ENCODE measurements at regions not wholly inside any gene's neighbourhood (a gene's known extent, or its start where the extent isn't known, plus 50 kb on each side); places are given as distances from the start of the nearest gene placed in this dataset.

DNA sequence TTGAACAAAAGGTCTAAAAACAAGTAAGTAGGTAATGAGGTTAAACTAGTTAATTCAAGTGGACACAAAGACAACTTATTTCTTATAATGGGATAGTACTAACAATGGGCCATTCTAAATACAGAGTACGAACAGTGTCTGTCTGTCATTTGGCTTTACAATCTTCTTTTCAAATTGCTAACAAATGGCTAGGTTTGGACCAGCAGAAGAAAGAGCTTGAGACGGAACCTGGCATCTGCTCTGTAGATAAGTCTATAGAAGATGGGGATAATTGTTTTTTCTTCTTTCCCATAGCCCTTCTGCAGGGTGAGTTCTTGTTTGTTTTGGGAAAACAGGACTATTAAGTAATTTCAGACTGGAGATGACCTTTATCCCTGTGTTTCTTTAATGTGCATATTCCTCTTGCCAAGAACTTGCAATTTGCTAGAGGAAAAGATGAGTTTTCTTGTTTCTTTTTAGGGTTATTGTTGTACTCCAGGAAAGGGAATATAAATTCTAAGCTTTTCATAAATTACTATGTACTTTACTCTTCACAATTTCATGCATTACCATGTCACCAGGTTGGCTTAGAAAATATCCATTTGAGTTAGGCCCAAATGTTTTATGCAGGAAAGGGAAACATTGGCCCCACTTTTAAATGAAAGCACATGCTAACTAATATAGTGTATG is 500.5 kb upstream of the SYT4 start:
- no peak for ATAC-seq
- Mint-ChIP-seq H3K4me3 (no peak overlapping the region), H3K27ac (no peak overlapping the region), H3K9me3 (no peaks in the 10 kb centered on the region; the same call in 1 of the 2 replicates), H3K4me1 (peaks cover 26% of the 10 kb centered on the region), H3K27me3 (ENCODE audit: low read depth) (no peaks in the 10 kb centered on the region), H3K36me3 (no peaks in the 10 kb centered on the region)
- TF ChIP-seq, protein P1, sequence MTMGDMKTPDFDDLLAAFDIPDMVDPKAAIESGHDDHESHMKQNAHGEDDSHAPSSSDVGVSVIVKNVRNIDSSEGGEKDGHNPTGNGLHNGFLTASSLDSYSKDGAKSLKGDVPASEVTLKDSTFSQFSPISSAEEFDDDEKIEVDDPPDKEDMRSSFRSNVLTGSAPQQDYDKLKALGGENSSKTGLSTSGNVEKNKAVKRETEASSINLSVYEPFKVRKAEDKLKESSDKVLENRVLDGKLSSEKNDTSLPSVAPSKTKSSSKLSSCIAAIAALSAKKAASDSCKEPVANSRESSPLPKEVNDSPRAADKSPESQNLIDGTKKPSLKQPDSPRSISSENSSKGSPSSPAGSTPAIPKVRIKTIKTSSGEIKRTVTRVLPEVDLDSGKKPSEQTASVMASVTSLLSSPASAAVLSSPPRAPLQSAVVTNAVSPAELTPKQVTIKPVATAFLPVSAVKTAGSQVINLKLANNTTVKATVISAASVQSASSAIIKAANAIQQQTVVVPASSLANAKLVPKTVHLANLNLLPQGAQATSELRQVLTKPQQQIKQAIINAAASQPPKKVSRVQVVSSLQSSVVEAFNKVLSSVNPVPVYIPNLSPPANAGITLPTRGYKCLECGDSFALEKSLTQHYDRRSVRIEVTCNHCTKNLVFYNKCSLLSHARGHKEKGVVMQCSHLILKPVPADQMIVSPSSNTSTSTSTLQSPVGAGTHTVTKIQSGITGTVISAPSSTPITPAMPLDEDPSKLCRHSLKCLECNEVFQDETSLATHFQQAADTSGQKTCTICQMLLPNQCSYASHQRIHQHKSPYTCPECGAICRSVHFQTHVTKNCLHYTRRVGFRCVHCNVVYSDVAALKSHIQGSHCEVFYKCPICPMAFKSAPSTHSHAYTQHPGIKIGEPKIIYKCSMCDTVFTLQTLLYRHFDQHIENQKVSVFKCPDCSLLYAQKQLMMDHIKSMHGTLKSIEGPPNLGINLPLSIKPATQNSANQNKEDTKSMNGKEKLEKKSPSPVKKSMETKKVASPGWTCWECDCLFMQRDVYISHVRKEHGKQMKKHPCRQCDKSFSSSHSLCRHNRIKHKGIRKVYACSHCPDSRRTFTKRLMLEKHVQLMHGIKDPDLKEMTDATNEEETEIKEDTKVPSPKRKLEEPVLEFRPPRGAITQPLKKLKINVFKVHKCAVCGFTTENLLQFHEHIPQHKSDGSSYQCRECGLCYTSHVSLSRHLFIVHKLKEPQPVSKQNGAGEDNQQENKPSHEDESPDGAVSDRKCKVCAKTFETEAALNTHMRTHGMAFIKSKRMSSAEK (CRISPR knock-in tag; IDR thresholded peaks at IDR 0.05; ENCODE audit: borderline replicate concordance), result no peak
- no peak for TF ChIP-seq SMAD3 (CRISPR knock-in tag; IDR thresholded peaks at IDR 0.05; ENCODE audit: borderline replicate concordance)
- ChIA-PET CTCF (no interaction called here), POLR2A (no interaction called here)
- DNase-seq (ENCODE audit: low spot score), result no peak

DNA sequence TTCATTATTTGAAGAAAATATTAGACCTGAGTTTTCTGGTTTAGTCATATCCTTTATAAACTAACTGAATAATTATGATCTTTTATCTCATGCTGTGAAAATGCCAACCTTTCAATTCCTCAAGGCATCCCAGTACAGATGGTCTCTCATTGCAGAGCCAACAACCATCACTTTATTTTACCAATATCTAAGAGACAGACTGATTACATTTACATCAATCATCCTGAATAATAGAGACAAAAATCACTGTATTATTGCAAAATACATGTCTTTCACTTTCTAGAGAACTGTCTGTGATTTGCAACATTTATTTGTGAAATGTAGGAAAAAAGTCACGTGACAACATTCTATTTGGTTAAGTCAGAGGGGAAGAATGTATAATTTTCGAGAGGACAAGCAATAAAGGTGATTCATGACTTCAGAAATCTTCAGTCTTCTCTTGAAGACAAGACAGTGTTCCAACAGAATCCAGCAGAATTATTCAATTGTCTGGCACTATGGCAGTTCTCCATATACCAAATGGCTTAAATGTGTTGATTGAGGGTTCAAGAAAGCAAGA is 503.6 kb upstream of the SYT4 start:
- no peak overlapping the region for H3K27ac Mint-ChIP-seq
- TF ChIP-seq, protein P2, sequence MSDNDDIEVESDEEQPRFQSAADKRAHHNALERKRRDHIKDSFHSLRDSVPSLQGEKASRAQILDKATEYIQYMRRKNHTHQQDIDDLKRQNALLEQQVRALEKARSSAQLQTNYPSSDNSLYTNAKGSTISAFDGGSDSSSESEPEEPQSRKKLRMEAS (CRISPR knock-in tag; IDR thresholded peaks at IDR 0.05), result no peak
- TF ChIP-seq, protein P3, sequence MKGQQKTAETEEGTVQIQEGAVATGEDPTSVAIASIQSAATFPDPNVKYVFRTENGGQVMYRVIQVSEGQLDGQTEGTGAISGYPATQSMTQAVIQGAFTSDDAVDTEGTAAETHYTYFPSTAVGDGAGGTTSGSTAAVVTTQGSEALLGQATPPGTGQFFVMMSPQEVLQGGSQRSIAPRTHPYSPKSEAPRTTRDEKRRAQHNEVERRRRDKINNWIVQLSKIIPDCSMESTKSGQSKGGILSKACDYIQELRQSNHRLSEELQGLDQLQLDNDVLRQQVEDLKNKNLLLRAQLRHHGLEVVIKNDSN (CRISPR knock-in tag; IDR thresholded peaks at IDR 0.05), result no peak
- TF ChIP-seq ETV6 (CRISPR knock-in tag; IDR thresholded peaks at IDR 0.05), result no peak
- CTCF ChIA-PET, result no interaction called here
- DNase-seq (ENCODE audit: low spot score) (no peak), ATAC-seq (no peak)
- H3K4me3 Mint-ChIP-seq, result no peak overlapping the region
- no peaks in the 10 kb centered on the region for H3K36me3 Mint-ChIP-seq
- no peaks in the 10 kb centered on the region for H3K4me1 Mint-ChIP-seq
- no peaks in the 10 kb centered on the region for H3K27me3 Mint-ChIP-seq (ENCODE audit: low read depth)
- POLR2A ChIA-PET, result no interaction called here
- no peaks in the 10 kb centered on the region for H3K9me3 Mint-ChIP-seq

DNA sequence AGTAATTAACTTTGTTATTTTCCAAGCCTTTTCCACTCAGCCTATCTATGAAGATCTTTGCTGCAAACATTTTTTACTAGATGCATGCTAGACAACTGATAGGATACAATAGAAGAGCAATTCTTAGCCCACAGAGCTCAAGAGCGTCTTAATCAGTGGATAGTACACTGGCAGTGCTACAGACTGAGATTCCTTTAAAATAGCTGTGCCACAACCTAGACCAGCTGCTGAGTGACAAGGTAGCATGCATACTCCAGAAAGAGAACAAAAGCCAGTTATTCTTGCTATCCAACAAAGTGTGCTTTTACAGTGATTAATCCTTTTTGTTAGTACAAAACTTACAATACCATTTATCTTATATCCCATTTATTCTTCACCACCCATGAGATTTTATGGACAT is 507.9 kb upstream of the SYT4 start:
- Mint-ChIP-seq H3K27me3 (ENCODE audit: low read depth) (no peaks in the 10 kb centered on the region), H3K4me1 (peaks cover 2% of the 10 kb centered on the region; the same call in 1 of the 2 replicates), H3K4me3 (no peak overlapping the region), H3K9me3 (no peaks in the 10 kb centered on the region), H3K27ac (no peak overlapping the region), H3K36me3 (no peaks in the 10 kb centered on the region)
- no peak for DNase-seq (ENCODE audit: low spot score)
- ChIA-PET CTCF (no interaction called here), POLR2A (no interaction called here)
- no peak for ATAC-seq
- TF ChIP-seq, protein P4, sequence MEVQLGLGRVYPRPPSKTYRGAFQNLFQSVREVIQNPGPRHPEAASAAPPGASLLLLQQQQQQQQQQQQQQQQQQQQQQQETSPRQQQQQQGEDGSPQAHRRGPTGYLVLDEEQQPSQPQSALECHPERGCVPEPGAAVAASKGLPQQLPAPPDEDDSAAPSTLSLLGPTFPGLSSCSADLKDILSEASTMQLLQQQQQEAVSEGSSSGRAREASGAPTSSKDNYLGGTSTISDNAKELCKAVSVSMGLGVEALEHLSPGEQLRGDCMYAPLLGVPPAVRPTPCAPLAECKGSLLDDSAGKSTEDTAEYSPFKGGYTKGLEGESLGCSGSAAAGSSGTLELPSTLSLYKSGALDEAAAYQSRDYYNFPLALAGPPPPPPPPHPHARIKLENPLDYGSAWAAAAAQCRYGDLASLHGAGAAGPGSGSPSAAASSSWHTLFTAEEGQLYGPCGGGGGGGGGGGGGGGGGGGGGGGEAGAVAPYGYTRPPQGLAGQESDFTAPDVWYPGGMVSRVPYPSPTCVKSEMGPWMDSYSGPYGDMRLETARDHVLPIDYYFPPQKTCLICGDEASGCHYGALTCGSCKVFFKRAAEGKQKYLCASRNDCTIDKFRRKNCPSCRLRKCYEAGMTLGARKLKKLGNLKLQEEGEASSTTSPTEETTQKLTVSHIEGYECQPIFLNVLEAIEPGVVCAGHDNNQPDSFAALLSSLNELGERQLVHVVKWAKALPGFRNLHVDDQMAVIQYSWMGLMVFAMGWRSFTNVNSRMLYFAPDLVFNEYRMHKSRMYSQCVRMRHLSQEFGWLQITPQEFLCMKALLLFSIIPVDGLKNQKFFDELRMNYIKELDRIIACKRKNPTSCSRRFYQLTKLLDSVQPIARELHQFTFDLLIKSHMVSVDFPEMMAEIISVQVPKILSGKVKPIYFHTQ (CRISPR knock-in tag; IDR thresholded peaks at IDR 0.05), result no peak
- TF ChIP-seq, protein P2 (CRISPR knock-in tag; IDR thresholded peaks at IDR 0.05), result no peak
- TF ChIP-seq ZNF232 (CRISPR knock-in tag; IDR thresholded peaks at IDR 0.05) (no peak), TEAD4 (CRISPR knock-in tag; IDR thresholded peaks at IDR 0.05) (no peak), KAT7 (CRISPR knock-in tag; IDR thresholded peaks at IDR 0.05; ENCODE audit: borderline replicate concordance) (no peak), NFE2L1 (CRISPR knock-in tag; IDR thresholded peaks at IDR 0.05) (no peak), ZNF396 (CRISPR knock-in tag; IDR thresholded peaks at IDR 0.05; ENCODE audit: borderline replicate concordance) (no peak), NR3C1 (CRISPR knock-in tag; conservative IDR thresholded peaks at IDR 0.05; ENCODE audit: low read depth) (no peak)
- TF ChIP-seq, protein P5, sequence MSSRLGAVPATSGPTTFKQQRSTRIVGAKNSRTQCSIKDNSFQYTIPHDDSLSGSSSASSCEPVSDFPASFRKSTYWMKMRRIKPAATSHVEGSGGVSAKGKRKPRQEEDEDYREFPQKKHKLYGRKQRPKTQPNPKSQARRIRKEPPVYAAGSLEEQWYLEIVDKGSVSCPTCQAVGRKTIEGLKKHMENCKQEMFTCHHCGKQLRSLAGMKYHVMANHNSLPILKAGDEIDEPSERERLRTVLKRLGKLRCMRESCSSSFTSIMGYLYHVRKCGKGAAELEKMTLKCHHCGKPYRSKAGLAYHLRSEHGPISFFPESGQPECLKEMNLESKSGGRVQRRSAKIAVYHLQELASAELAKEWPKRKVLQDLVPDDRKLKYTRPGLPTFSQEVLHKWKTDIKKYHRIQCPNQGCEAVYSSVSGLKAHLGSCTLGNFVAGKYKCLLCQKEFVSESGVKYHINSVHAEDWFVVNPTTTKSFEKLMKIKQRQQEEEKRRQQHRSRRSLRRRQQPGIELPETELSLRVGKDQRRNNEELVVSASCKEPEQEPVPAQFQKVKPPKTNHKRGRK (CRISPR knock-in tag; IDR thresholded peaks at IDR 0.05; ENCODE audit: borderline replicate concordance), result no peak
- TF ChIP-seq, protein P6, sequence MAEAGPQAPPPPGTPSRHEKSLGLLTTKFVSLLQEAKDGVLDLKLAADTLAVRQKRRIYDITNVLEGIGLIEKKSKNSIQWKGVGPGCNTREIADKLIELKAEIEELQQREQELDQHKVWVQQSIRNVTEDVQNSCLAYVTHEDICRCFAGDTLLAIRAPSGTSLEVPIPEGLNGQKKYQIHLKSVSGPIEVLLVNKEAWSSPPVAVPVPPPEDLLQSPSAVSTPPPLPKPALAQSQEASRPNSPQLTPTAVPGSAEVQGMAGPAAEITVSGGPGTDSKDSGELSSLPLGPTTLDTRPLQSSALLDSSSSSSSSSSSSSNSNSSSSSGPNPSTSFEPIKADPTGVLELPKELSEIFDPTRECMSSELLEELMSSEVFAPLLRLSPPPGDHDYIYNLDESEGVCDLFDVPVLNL (CRISPR knock-in tag; IDR thresholded peaks at IDR 0.05; ENCODE audit: borderline replicate concordance, low read depth), result no peak
- TF ChIP-seq, protein P7, sequence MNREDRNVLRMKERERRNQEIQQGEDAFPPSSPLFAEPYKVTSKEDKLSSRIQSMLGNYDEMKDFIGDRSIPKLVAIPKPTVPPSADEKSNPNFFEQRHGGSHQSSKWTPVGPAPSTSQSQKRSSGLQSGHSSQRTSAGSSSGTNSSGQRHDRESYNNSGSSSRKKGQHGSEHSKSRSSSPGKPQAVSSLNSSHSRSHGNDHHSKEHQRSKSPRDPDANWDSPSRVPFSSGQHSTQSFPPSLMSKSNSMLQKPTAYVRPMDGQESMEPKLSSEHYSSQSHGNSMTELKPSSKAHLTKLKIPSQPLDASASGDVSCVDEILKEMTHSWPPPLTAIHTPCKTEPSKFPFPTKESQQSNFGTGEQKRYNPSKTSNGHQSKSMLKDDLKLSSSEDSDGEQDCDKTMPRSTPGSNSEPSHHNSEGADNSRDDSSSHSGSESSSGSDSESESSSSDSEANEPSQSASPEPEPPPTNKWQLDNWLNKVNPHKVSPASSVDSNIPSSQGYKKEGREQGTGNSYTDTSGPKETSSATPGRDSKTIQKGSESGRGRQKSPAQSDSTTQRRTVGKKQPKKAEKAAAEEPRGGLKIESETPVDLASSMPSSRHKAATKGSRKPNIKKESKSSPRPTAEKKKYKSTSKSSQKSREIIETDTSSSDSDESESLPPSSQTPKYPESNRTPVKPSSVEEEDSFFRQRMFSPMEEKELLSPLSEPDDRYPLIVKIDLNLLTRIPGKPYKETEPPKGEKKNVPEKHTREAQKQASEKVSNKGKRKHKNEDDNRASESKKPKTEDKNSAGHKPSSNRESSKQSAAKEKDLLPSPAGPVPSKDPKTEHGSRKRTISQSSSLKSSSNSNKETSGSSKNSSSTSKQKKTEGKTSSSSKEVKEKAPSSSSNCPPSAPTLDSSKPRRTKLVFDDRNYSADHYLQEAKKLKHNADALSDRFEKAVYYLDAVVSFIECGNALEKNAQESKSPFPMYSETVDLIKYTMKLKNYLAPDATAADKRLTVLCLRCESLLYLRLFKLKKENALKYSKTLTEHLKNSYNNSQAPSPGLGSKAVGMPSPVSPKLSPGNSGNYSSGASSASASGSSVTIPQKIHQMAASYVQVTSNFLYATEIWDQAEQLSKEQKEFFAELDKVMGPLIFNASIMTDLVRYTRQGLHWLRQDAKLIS (CRISPR knock-in tag; IDR thresholded peaks at IDR 0.05; ENCODE audit: borderline replicate concordance), result no peak
